ENCODE measurements at regions not wholly inside any gene's neighbourhood (a gene's known extent, or its start where the extent isn't known, plus 50 kb on each side); places are given as distances from the start of the nearest gene placed in this dataset.

- TF ChIP-seq ZNF609 (CRISPR knock-in tag; IDR thresholded peaks at IDR 0.05; ENCODE audit: borderline replicate concordance), result no peak
- TF ChIP-seq, protein P1, sequence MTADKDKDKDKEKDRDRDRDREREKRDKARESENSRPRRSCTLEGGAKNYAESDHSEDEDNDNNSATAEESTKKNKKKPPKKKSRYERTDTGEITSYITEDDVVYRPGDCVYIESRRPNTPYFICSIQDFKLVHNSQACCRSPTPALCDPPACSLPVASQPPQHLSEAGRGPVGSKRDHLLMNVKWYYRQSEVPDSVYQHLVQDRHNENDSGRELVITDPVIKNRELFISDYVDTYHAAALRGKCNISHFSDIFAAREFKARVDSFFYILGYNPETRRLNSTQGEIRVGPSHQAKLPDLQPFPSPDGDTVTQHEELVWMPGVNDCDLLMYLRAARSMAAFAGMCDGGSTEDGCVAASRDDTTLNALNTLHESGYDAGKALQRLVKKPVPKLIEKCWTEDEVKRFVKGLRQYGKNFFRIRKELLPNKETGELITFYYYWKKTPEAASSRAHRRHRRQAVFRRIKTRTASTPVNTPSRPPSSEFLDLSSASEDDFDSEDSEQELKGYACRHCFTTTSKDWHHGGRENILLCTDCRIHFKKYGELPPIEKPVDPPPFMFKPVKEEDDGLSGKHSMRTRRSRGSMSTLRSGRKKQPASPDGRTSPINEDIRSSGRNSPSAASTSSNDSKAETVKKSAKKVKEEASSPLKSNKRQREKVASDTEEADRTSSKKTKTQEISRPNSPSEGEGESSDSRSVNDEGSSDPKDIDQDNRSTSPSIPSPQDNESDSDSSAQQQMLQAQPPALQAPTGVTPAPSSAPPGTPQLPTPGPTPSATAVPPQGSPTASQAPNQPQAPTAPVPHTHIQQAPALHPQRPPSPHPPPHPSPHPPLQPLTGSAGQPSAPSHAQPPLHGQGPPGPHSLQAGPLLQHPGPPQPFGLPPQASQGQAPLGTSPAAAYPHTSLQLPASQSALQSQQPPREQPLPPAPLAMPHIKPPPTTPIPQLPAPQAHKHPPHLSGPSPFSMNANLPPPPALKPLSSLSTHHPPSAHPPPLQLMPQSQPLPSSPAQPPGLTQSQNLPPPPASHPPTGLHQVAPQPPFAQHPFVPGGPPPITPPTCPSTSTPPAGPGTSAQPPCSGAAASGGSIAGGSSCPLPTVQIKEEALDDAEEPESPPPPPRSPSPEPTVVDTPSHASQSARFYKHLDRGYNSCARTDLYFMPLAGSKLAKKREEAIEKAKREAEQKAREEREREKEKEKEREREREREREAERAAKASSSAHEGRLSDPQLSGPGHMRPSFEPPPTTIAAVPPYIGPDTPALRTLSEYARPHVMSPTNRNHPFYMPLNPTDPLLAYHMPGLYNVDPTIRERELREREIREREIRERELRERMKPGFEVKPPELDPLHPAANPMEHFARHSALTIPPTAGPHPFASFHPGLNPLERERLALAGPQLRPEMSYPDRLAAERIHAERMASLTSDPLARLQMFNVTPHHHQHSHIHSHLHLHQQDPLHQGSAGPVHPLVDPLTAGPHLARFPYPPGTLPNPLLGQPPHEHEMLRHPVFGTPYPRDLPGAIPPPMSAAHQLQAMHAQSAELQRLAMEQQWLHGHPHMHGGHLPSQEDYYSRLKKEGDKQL (CRISPR knock-in tag; IDR thresholded peaks at IDR 0.05; ENCODE audit: borderline replicate concordance), result no peak
Measured at GRCh38 chr2:71757351-71757750, 304.0 kb downstream of the DYSF start (continued).

Data from K562 (cell line).